SK-N-SH (cell line): ENCODE measurements at regions not wholly inside any gene's neighbourhood (a gene's known extent, or its start where the extent isn't known, plus 50 kb on each side); places are given as distances from the start of the nearest gene placed in this dataset.

Experiments used
- CTCF ChIP-seq: fragments of 200-600 bp; sonication (generic); IDR thresholded peaks from 2 replicates; pipeline ENCODE4 v1.6.1; 2017; ENCODE audit warnings: antibody characterized with exemption, mild to moderate bottlenecking, moderate library complexity
- GATA2 ChIP-seq: sonication (generic); formaldehyde crosslinking; IDR thresholded peaks from 2 replicates; pipeline ENCODE4 v1.5.0; 2020; ENCODE audit warnings: mild to moderate bottlenecking, missing genetic modification reagents
- SIN3A ChIP-seq: IDR thresholded peaks from 2 replicates; pipeline ENCODE4 v1.6.1; 2012; ENCODE audit warnings: low read depth, mild to moderate bottlenecking, low read length, moderate library complexity, borderline replicate concordance

GRCh38 chr3:147493065-147493464 is 83.9 kb downstream of the ZIC1 start:
- TF ChIP-seq GATA2, result no peak
- TF ChIP-seq SIN3A, result no peak
- no peak for TF ChIP-seq CTCF
